ENCODE measurements at regions not wholly inside any gene's neighbourhood (a gene's known extent, or its start where the extent isn't known, plus 50 kb on each side); places are given as distances from the start of the nearest gene placed in this dataset.

- Histone ChIP-seq H3K4me1 (ENCODE audit: low read depth, poor library complexity, severe bottlenecking) (no peaks in the 10 kb centered on the region), H3K36me3 (ENCODE audit: insufficient read depth) (no peaks in the 10 kb centered on the region), H3K27me3 (ENCODE audit: insufficient read depth, low read depth) (no peaks in the 10 kb centered on the region), H3K4me3 (IDR thresholded peaks at IDR 0.05; ENCODE audit: insufficient read depth, low read depth, low read length) (no peak overlapping the region), H3K79me2 (ENCODE audit: insufficient read depth, low read depth) (no peaks in the 10 kb centered on the region), H3K4me2 (no peak overlapping the region), H3K27ac (no peak overlapping the region), H2AFZ (ENCODE audit: low read depth) (no peak overlapping the region), H3K9ac (no peak overlapping the region), H4K20me1 (ENCODE audit: insufficient read depth) (no peaks in the 10 kb centered on the region)
- no peak for TF ChIP-seq CTCF (conservative IDR thresholded peaks at IDR 0.05; ENCODE audit: low read depth, low read length)
Observed at GRCh38 chr3:181298421-181298820, 308.9 kb upstream of the DNAJC19 start.

GRCh38 chr3:181292984-181293383 is 303.4 kb upstream of the DNAJC19 start:
- Histone ChIP-seq H3K9ac (no peak overlapping the region), H3K36me3 (ENCODE audit: insufficient read depth) (no peaks in the 10 kb centered on the region), H4K20me1 (ENCODE audit: insufficient read depth) (no peaks in the 10 kb centered on the region), H3K79me2 (ENCODE audit: insufficient read depth, low read depth) (no peaks in the 10 kb centered on the region), H3K4me1 (ENCODE audit: low read depth, poor library complexity, severe bottlenecking) (no peaks in the 10 kb centered on the region), H2AFZ (ENCODE audit: low read depth) (no peak overlapping the region), H3K27ac (no peak overlapping the region), H3K27me3 (ENCODE audit: insufficient read depth, low read depth) (no peaks in the 10 kb centered on the region), H3K4me3 (IDR thresholded peaks at IDR 0.05; ENCODE audit: insufficient read depth, low read depth, low read length) (no peak overlapping the region), H3K4me2 (no peak overlapping the region)
- no peak for TF ChIP-seq CTCF (conservative IDR thresholded peaks at IDR 0.05; ENCODE audit: low read depth, low read length)

- H3K27ac ChIP-seq, result no peak overlapping the region
- H3K4me2 ChIP-seq, result no peak overlapping the region
- no peaks in the 10 kb centered on the region for H3K4me1 ChIP-seq (ENCODE audit: low read depth, poor library complexity, severe bottlenecking)
- no peaks in the 10 kb centered on the region for H3K36me3 ChIP-seq (ENCODE audit: insufficient read depth)
- H3K9ac ChIP-seq, result no peak overlapping the region
- no peak for TF ChIP-seq CTCF (conservative IDR thresholded peaks at IDR 0.05; ENCODE audit: low read depth, low read length)
- H3K4me3 ChIP-seq (IDR thresholded peaks at IDR 0.05; ENCODE audit: insufficient read depth, low read depth, low read length), result no peak overlapping the region
- H3K27me3 ChIP-seq (ENCODE audit: insufficient read depth, low read depth), result no peaks in the 10 kb centered on the region
- no peak overlapping the region for H2AFZ ChIP-seq (ENCODE audit: low read depth)
- no peaks in the 10 kb centered on the region for H3K79me2 ChIP-seq (ENCODE audit: insufficient read depth, low read depth)
- no peaks in the 10 kb centered on the region for H4K20me1 ChIP-seq (ENCODE audit: insufficient read depth)
Observed at GRCh38 chr3:181290941-181291340, 301.4 kb upstream of the DNAJC19 start.

GRCh38 chr3:181289306-181289705 is 299.8 kb upstream of the DNAJC19 start:
- Histone ChIP-seq H3K4me1 (ENCODE audit: low read depth, poor library complexity, severe bottlenecking) (no peaks in the 10 kb centered on the region), H3K9ac (no peak overlapping the region), H3K36me3 (ENCODE audit: insufficient read depth) (no peaks in the 10 kb centered on the region), H3K79me2 (ENCODE audit: insufficient read depth, low read depth) (no peaks in the 10 kb centered on the region), H3K4me2 (no peak overlapping the region), H3K27me3 (ENCODE audit: insufficient read depth, low read depth) (no peaks in the 10 kb centered on the region), H3K4me3 (IDR thresholded peaks at IDR 0.05; ENCODE audit: insufficient read depth, low read depth, low read length) (no peak overlapping the region), H3K27ac (no peak overlapping the region), H2AFZ (ENCODE audit: low read depth) (no peak overlapping the region), H4K20me1 (ENCODE audit: insufficient read depth) (no peaks in the 10 kb centered on the region)
- no peak for TF ChIP-seq CTCF (conservative IDR thresholded peaks at IDR 0.05; ENCODE audit: low read depth, low read length)

- H3K4me2 ChIP-seq, result no peak overlapping the region
- no peak overlapping the region for H3K9ac ChIP-seq
- no peak overlapping the region for H3K4me3 ChIP-seq (IDR thresholded peaks at IDR 0.05; ENCODE audit: insufficient read depth, low read depth, low read length)
- no peaks in the 10 kb centered on the region for H3K4me1 ChIP-seq (ENCODE audit: low read depth, poor library complexity, severe bottlenecking)
- no peak overlapping the region for H3K27ac ChIP-seq
- H3K27me3 ChIP-seq (ENCODE audit: insufficient read depth, low read depth), result no peaks in the 10 kb centered on the region
- no peak for TF ChIP-seq CTCF (conservative IDR thresholded peaks at IDR 0.05; ENCODE audit: low read depth, low read length)
- H3K36me3 ChIP-seq (ENCODE audit: insufficient read depth), result no peaks in the 10 kb centered on the region
- no peaks in the 10 kb centered on the region for H4K20me1 ChIP-seq (ENCODE audit: insufficient read depth)
- no peak overlapping the region for H2AFZ ChIP-seq (ENCODE audit: low read depth)
- no peaks in the 10 kb centered on the region for H3K79me2 ChIP-seq (ENCODE audit: insufficient read depth, low read depth)
Observed at GRCh38 chr3:181288145-181288544, 298.6 kb upstream of the DNAJC19 start.
